CD1c-positive myeloid dendritic cell (primary cell): ENCODE measurements at regions not wholly inside any gene's neighbourhood (a gene's known extent, or its start where the extent isn't known, plus 50 kb on each side); places are given as distances from the start of the nearest gene placed in this dataset.
"Not testable (repeated sequence)": the region's sequence is repeated elsewhere in the genome, so short reads cannot be mapped to it uniquely, and the experiment has no call there.

Source experiments
- DNase-seq: peaks from one replicate; pipeline ENCODE4 v3.0.0-alpha.2; 2016; ENCODE audit errors: extremely low spot score

- DNase-seq: no peak
Observed at GRCh38 chr4:42205541-42205940, 53.1 kb upstream of the BEND4 start.

DNA sequence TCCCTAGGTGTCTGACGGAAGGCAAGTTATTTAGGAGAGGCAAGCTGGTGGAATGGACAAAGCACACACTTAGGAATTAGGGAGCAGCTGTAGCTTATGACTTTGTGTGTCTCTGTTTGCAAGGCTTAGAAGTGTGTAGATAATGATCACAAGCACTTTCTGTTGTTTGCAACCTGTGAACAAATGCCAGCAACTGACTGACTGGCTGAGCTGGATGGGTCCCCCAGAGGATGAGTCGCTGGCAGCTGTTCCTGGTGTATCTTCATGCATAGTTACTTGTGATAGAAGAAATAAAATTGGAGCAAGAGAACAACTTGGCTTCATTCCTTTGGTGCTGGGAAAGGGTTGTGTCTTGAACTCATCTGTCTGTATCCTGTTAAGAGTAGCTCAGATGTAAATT is 64.2 kb upstream of the BEND4 start:
- no peak for DNase-seq

DNA sequence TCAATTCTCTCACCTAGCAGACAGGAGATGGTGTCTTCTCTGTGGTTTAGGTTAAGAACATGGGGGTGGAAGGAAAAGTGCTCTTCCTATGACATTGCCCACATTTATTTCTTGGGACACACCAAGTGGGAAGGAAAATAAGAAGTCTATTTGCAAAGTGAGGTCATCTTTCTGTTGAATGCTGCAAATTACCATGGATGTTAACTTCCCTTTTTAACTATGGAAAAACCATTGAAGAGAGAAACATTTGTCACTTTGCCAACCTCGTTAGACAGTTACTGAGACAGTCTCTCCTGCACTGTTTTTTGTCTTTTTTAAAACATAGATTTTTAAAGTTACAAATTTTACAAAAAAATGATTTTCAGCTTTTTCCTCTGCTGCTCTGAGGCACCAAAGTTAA is 72.8 kb upstream of the BEND4 start:
- DNase-seq: no peak

DNA sequence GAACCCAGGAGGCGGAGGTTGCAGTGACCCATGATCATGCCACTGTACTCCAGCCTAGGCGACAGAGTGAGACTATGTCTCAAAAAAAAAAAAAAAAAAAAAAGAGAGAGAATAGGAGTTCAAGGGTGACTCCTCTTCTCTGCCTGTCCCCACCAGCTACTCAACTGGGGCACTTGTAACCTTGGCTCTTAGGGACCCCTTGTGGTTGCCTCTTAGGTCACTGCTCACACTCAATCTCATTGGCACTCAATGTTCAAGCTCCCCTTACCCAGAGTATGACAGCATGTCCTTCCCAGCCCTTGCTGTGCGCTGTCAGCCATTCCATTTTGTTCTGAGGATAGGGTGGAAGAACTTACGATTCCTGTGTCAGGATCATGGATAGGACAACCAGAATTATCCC is 82.4 kb upstream of the BEND4 start:
- DNase-seq: no peak

DNA sequence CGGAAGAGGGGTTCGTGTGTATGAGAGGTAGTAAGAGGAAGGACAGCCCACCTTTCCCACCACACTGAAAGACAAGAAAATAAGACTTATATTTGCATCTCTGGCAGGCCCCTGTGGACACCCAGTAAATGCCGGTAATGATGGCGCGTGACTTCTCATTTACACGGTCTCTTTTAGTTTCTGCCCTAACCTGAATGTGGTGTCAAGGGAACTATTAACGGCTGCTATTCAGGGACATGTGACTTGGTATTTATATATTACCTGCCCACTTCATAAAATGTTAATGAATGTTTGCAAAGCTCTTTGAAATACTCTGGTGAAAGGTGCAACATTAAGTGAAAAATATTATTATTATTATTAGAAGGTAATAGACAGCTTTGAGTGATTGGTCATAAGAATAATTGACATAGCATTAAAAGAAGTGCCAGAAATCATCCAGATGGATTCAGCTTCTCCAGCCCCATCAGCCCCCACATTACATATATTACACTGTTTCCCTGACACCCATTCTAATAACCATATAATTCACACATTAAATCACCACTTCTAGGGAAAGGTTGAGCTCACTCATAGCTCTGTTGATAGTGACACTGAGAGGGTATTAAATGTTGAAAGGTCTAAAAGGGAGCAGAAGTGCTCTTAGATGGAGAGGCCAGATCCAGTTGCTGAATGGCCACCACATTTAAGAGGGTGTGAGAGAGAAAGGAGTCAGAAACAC is 83.0 kb upstream of the BEND4 start:
- no peak for DNase-seq

DNA sequence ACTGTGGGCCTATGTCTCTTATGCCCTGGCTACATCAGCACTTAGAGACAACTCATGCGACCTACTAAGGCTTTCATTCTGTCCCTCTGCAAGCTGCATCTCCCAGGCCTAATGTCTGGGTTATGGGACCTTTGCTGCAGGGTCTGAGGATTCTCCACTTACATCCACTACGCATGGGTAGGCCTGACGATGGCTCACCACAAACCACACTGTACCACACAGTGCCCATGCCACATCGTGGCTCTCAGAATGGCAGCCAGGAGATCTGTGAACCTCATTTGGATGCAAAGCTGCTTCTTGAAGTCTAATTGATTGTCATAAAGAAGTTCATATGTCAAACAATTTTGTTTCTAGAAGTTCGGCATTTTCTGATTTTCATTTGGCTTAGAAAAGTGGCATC is 84.6 kb upstream of the BEND4 start:
- no peak for DNase-seq

- DNase-seq: no peak
Observed at GRCh38 chr4:42237451-42237850, 85.0 kb upstream of the BEND4 start.

- DNase-seq: no peak
Observed at GRCh38 chr4:42248972-42249371, 96.5 kb upstream of the BEND4 start.

GRCh38 chr4:42252315-42252714 is 99.9 kb upstream of the BEND4 start:
- no peak for DNase-seq

GRCh38 chr4:42257645-42258044 is 105.2 kb upstream of the BEND4 start:
- not testable (repeated sequence) for DNase-seq

- no peak for DNase-seq
Observed at GRCh38 chr4:42262701-42263490, 110.4 kb upstream of the BEND4 start.

- no peak for DNase-seq
Observed at GRCh38 chr4:42265782-42266602, 113.5 kb upstream of the BEND4 start.

DNA sequence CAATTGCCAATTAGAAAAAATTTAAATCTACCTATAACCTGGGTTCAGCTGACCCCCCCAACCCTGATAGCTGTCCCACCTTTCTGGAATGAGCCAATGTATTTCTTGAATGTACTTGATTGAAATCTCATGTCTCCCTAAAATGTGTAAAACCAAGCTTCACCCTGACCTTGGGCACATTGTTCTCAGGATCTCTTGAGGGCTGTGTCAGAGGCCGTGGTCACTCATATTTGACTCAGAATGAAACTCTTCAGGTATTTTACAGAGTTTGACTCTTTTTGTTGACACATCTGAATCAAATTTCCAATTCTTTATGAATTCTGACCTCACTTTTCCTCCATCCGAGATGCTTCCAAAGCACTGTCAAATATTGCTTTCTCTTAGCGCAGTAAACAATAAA is 115.3 kb upstream of the BEND4 start:
- no peak for DNase-seq

DNA sequence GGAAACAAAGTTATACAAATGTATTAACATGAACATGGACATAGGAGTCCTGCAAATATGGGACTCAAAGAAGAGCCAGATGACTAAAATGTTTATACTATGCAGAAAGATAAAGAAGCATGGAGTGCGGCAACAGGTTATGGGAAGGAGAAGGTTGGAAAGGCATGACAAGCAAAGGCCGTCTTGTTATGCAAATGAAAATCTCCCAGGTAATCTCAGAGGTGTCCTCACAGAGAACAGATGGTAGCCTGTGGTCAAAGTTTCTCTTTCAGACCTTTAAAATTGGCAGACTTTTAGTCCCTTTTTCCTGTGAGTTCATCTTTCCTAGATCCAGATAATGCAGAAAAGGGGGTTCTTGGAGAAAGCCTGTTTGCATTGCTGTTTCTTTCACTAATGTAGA is 116.4 kb upstream of the BEND4 start:
- DNase-seq: no peak

- no peak for DNase-seq
Observed at GRCh38 chr4:42271096-42271495, 118.6 kb upstream of the BEND4 start.

DNA sequence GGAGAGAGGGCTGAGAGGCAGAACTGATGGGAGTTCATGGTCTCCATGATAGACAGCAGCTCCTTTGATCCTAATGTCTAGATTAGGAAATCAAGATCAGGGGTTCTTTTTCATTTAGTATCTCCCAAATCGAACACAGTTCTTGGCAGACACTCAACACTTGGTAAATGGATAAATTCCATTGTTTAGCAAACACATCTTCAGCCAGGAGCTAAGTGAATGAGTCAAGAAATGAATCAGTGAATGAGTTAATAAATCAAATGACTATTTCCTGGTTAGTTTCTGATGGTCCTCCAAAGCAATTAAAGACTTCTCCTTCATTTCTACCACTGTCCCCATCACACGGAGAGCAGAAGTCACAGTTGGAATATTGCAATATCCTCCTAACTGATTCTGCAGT is 120.0 kb upstream of the SHISA3 start:
- DNase-seq: no peak

GRCh38 chr4:42278709-42279324 is 118.5 kb upstream of the SHISA3 start:
- no peak for DNase-seq

DNA sequence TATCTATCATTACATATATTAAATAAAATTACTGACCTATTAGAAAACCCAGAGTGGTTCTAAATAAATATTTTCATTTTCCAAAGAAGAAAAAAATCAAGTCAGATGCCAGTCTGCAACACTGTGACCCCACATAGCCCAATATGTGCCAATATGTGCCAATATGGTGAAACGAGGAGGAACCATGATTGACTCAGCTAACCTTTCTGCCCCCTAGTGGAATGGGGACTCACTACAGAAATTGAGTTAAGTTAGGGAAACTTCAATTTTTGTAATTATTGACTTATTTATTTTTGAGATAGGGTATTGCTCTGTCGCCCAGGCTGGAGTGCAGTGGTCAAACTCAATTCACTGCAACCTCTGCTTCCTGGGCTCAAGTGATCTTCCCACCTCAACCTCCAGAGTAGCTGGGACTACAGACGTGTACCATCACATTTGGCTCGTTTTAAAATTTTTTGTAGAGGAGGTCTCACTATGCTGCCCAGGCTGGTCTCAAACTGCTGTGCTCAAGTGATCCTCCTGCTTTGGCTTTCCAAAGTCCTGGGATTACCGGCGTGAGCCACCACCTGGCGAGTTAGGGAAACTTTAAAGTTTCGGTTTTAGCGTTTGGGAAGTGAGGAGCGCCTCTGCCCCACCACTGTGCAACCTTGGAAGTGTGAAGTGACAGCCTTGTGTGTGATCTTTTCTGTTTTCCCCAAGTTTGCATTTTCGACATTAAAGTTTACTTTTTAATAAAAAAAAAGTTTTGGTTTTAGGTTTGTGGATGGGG is 116.8 kb upstream of the SHISA3 start:
- peak; percentile 56 for DNase-seq

DNA sequence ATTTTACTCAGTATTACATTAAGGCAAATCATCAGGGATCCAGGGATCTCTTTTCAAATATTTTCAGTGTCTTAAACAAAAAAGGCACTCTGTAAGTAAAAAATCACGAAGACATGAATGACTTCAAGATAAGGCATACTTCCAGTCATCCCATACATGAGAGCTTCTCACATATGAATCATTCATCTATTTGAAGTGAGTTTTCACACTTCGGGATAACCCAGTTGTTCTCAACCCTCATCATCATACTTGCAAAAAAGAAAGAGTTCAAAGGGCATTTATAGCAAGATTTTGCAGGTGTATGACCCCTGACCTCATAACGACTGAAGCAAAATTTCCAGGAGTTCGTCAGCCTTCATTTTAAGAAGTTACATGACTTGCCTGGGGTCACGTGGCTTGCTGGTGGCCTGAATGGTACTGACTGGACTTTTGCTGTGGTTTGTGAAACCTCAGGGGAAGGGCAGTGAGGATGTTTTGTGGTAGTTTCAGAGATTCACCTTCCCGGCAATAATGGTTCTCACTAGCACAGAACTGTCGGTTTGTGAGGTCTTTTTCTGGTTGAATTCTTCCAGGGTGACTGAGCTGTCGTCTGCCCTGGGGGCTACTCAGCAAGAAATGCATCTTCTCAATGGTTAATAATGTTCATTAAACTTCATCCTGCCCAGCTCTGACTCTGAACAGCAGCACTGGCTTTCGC is 115.8 kb upstream of the SHISA3 start:
- no peak for DNase-seq

DNA sequence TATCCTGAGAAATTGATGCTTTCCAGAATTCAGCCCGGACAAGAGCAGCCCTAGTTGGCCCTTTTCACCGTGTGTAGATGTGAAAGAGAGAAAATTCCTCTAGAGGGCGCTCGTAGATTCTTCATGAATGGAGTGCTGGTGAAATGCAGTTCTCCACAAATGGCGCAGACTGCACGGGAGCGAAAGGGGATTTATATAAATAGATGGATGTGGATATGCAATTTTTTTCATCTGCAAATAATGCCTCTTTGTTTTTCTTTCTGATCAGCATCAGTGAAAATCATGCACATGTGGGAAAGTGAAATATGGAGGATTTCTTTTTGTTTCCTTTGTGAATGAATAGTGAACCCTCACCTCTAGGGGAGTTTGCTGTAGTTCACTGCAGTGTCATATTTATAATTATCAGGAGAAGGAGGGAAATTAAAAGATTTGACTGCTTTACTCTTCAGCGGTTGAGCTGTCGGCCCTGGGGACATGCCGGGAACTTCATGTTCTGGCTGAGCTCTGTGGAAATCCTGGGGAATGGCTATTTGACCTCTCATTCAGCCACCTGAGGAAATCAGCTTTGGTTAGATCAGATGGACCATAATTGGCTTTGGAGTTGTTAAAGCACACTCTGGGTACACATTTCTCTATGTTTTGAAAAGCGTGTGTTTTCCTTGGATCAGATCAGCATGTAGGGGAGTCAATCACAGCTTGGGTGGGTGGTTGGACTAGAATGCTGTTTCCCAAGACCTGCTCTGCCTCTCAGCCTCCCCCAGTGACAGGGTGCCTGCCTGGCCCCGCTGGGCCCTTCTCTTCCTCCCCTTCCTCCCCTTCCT is 115.0 kb upstream of the SHISA3 start:
- peak; percentile 62 for DNase-seq
